ENCODE measurements at regions not wholly inside any gene's neighbourhood (a gene's known extent, or its start where the extent isn't known, plus 50 kb on each side); places are given as distances from the start of the nearest gene placed in this dataset.

DNA sequence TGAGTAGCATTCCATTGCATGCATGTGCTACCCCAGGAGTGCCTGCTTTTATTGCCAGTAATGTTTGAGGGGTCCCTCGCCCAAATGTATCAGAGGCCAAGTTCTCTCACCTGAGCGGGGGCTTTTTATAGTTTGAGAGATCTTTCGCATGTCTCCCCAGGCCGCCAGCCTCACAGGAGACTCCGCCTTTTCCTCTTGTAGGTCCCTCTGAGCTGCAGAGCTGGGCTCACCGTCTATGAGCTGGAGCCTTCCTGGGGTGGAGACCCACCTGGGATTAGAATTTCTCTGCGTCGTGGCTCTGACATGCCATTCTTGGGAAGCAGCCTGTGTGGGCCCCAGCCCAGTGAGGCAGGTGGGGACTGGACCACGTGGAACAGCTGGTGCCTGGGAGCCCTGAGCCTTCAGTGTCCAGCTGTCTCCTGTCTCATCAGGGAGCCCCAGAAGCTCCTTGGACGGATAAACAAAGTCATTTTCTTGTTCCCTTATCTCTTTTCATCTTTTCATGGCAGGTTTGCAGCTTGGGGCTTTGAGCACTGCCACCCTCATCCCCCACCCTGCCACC, 261.7 kb upstream of the CRY1 start:
- DNase-seq (ENCODE audit: extremely low read depth in 1 of 4, low spot score in 3 of 4), result no peak
- ATAC-seq, result no peak
- Histone ChIP-seq H3K9ac (ENCODE audit: insufficient read depth in 1 of 2, low read depth in 2 of 2, low read length in 2 of 2) (no peak overlapping the region), H3K27ac (ENCODE audit: extremely low read depth, low read depth, low read length) (no peak overlapping the region), H3K4me2 (ENCODE audit: insufficient read depth, low read length) (no peak overlapping the region), H4K20me1 (replicated peaks; ENCODE audit: control insufficient read depth, insufficient read depth, low read length) (no peaks in the 10 kb centered on the region; the same call in 1 of the 2 replicates), H3K27me3 (ENCODE audit: control insufficient read depth in 2 of 2, insufficient read depth in 2 of 2, low read length in 2 of 2) (peaks cover 0 to 3% of the 10 kb centered on the region in 2 experiments; a peak in 2 of 5 replicates), H3K79me2 (ENCODE audit: control insufficient read depth, insufficient read depth, low read length) (no peaks in the 10 kb centered on the region), H3K4me3 (no peak overlapping the region), H3K9me1 (ENCODE audit: control insufficient read depth, insufficient read depth, low read length) (no peaks in the 10 kb centered on the region), H3K36me3 (ENCODE audit: control insufficient read depth, insufficient read depth, low read length) (no peaks in the 10 kb centered on the region), H3K9me3 (replicated peaks; ENCODE audit: control insufficient read depth, insufficient read depth, low read depth, low read length) (no peaks in the 10 kb centered on the region), H2AFZ (ENCODE audit: low read depth, low read length) (no peak overlapping the region), H3K4me1 (replicated peaks in 1 of 2; ENCODE audit: control insufficient read depth in 2 of 2, insufficient read depth in 2 of 2, low read length in 2 of 2) (no peaks in the 10 kb centered on the region)
- no peak for FAIRE-seq
- WGBS (ENCODE audit: insufficient coverage, low coverage, missing lambda C conversion rate), result 0% methylated on average over 10 of the region's 10 CpGs
- ChIA-PET CTCF (ENCODE audit: low intra/inter-chr PET ratio) (no interaction called here), POLR2A (no interaction called here)
- BruUV-seq (replicated peaks), result no TSS peak
- TF ChIP-seq KLF16 (IDR thresholded peaks at IDR 0.05) (no peak), PML (IDR thresholded peaks at IDR 0.05; ENCODE audit: low read length) (no peak), ZNF764 (CRISPR knock-in tag; IDR thresholded peaks at IDR 0.05; ENCODE audit: low read depth) (no peak), ZNF507 (tag; conservative IDR thresholded peaks at IDR 0.05) (no peak), PRPF4 (IDR thresholded peaks at IDR 0.05; ENCODE audit: insufficient read depth, low read depth, low read length, poor library complexity, severe bottlenecking) (no peak), IRF9 (tag; IDR thresholded peaks at IDR 0.05) (no peak), TEAD1 (CRISPR knock-in tag; IDR thresholded peaks at IDR 0.05) (no peak), BMI1 (IDR thresholded peaks at IDR 0.05; ENCODE audit: low read length) (no peak), ZNF398 (CRISPR knock-in tag; IDR thresholded peaks at IDR 0.05) (no peak), ZSCAN32 (CRISPR knock-in tag; IDR thresholded peaks at IDR 0.05) (no peak), ZNF232 (CRISPR knock-in tag; IDR thresholded peaks at IDR 0.05) (no peak), GTF2F1 (IDR thresholded peaks at IDR 0.05; ENCODE audit: low read depth, low read length) (no peak), BHLHE40 (IDR thresholded peaks at IDR 0.05; ENCODE audit: low read length) (no peak), IRF2 (CRISPR knock-in tag; IDR thresholded peaks at IDR 0.05) (no peak), DNMT1 (IDR thresholded peaks at IDR 0.05) (no peak), SREBF2 (CRISPR knock-in tag; IDR thresholded peaks at IDR 0.05) (no peak)
- TF ChIP-seq, protein P1, sequence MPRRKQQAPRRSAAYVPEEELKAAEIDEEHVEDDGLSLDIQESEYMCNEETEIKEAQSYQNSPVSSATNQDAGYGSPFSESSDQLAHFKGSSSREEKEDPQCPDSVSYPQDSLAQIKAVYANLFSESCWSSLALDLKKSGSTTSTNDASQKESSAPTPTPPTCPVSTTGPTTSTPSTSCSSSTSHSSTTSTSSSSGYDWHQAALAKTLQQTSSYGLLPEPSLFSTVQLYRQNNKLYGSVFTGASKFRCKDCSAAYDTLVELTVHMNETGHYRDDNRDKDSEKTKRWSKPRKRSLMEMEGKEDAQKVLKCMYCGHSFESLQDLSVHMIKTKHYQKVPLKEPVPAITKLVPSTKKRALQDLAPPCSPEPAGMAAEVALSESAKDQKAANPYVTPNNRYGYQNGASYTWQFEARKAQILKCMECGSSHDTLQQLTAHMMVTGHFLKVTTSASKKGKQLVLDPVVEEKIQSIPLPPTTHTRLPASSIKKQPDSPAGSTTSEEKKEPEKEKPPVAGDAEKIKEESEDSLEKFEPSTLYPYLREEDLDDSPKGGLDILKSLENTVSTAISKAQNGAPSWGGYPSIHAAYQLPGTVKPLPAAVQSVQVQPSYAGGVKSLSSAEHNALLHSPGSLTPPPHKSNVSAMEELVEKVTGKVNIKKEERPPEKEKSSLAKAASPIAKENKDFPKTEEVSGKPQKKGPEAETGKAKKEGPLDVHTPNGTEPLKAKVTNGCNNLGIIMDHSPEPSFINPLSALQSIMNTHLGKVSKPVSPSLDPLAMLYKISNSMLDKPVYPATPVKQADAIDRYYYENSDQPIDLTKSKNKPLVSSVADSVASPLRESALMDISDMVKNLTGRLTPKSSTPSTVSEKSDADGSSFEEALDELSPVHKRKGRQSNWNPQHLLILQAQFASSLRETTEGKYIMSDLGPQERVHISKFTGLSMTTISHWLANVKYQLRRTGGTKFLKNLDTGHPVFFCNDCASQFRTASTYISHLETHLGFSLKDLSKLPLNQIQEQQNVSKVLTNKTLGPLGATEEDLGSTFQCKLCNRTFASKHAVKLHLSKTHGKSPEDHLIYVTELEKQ (CRISPR knock-in tag; IDR thresholded peaks at IDR 0.05), result no peak
- intact Hi-C loops (cut with micrococcal nuclease) (no loop called here), in situ Hi-C loops (cut with MboI) (no loop called here)
